H1 (cell line): ENCODE measurements at regions not wholly inside any gene's neighbourhood (a gene's known extent, or its start where the extent isn't known, plus 50 kb on each side); places are given as distances from the start of the nearest gene placed in this dataset.
A peak's percentile ranks its signal among the peaks of the same experiment; 100 is the strongest.

Source experiments
- CTCF ChIA-PET: fragments of 300-600 bp; sonication (Branson Sonifier 250); formaldehyde crosslinking; loops from one replicate; lab custom pipeline; 2021; ENCODE audit not compliant: partially characterized antibody; lab: Charles Lee
- POLR2A ChIA-PET: fragments of 300-600 bp; sonication (Branson Sonifier 250); formaldehyde crosslinking; loops from one replicate; lab custom pipeline; 2021; ENCODE audit warnings: inconsistent platforms; ENCODE audit not compliant: partially characterized antibody; lab: Charles Lee
- DNase-seq, 2 experiments: peaks; one replicate each; pipeline versions ENCODE4 v3.0.0 to v3.0.0-alpha.2; 2010 to 2022; ENCODE audit warnings: low spot score in 2 of 2, low read depth in 1 of 2, mixed read lengths in 1 of 2
- FAIRE-seq: peaks from 2 replicates; lab custom pipeline; 2011; peaks lifted over from hg19 to GRCh38; lab: Jason Lieb, UNC
- H2AFZ ChIP-seq: 2 replicates; pipeline ENCODE4 v1.8.1; 2012; ENCODE audit warnings: low read length, inconsistent platforms
- H2AK5ac ChIP-seq: 2 replicates; pipeline ENCODE4 v1.6.1; 2013; ENCODE audit warnings: low read depth, low read length
- H2BK120ac ChIP-seq: replicated peaks from 2 replicates; pipeline ENCODE3; 2013; ENCODE audit warnings: low read depth, low read length, inconsistent platforms
- H2BK12ac ChIP-seq: 2 replicates; pipeline ENCODE4 v1.6.1; 2013; ENCODE audit warnings: low read depth, low read length
- H2BK15ac ChIP-seq: 2 replicates; pipeline ENCODE4 v1.6.1; 2013; ENCODE audit warnings: low read length
- H2BK20ac ChIP-seq: 2 replicates; pipeline ENCODE4 v1.6.1; 2013; ENCODE audit warnings: low read length
- H2BK5ac ChIP-seq: 2 replicates; pipeline ENCODE4 v1.6.1; 2013; ENCODE audit warnings: low read depth, low read length
- H3K14ac ChIP-seq: 2 replicates; pipeline ENCODE4 v1.6.1; 2013; ENCODE audit warnings: inconsistent platforms; ENCODE audit not compliant: insufficient read length
- H3K18ac ChIP-seq: 2 replicates; pipeline ENCODE4 v1.6.1; 2013; ENCODE audit warnings: low read length; ENCODE audit errors: extremely low read depth
- H3K23ac ChIP-seq: 2 replicates; pipeline ENCODE4 v1.6.1; 2013; ENCODE audit warnings: inconsistent platforms; ENCODE audit not compliant: insufficient read length
- H3K23me2 ChIP-seq: 2 replicates; pipeline ENCODE4 v1.6.1; 2013; ENCODE audit warnings: low read depth, low read length
- H3K27ac ChIP-seq: 2 replicates; pipeline ENCODE4 v1.6.1; 2011; ENCODE audit warnings: low read depth, low read length, inconsistent platforms
- H3K27me3 ChIP-seq, 4 experiments: replicated peaks in 1 of 4; 1 replicate in 1 of 4; 2 replicates in 3 of 4; pipeline versions ENCODE4 v1.6.1 to v1.8.1; 2011 to 2013; ENCODE audit warnings: low read length in 3 of 4, mild to moderate bottlenecking in 3 of 4, inconsistent platforms in 2 of 4, mixed read lengths in 2 of 4, moderate library complexity in 1 of 4; ENCODE audit not compliant: control insufficient read depth in 3 of 4, insufficient read depth in 3 of 4; ENCODE audit errors: extremely low read depth in 1 of 4
- H3K36me3 ChIP-seq, 4 experiments: 2 replicates each; pipeline versions ENCODE4 v1.6.1 to v1.8.1; 2011 to 2013; ENCODE audit warnings: mild to moderate bottlenecking in 4 of 4, low read length in 3 of 4, moderate library complexity in 2 of 4, control low read depth in 1 of 4, inconsistent platforms in 1 of 4; ENCODE audit not compliant: insufficient read depth in 4 of 4, control insufficient read depth in 2 of 4
- H3K4ac ChIP-seq: replicated peaks from 2 replicates; pipeline ENCODE3; 2013; ENCODE audit warnings: low read length, low read depth, mixed read lengths, inconsistent platforms; ENCODE audit not compliant: insufficient read length
- H3K4me1 ChIP-seq, 4 experiments: replicated peaks in 1 of 4; 1 replicate in 1 of 4; 2 replicates in 3 of 4; pipeline versions ENCODE4 v1.6.1 to v1.8.1; 2011 to 2013; ENCODE audit warnings: low read length in 3 of 4, inconsistent platforms in 2 of 4, mixed read lengths in 1 of 4; ENCODE audit not compliant: insufficient read depth in 4 of 4, control insufficient read depth in 3 of 4
- H3K4me2 ChIP-seq, 2 experiments: 2 replicates each; pipeline versions ENCODE4 v1.6.1 to v1.8.1; 2011 to 2013; ENCODE audit warnings: low read depth in 2 of 2, low read length in 2 of 2, control low read depth in 1 of 2, inconsistent platforms in 1 of 2, mild to moderate bottlenecking in 1 of 2; ENCODE audit not compliant: insufficient read depth in 1 of 2
- H3K4me3 ChIP-seq, 4 experiments: fragments of 200-600, 300-600 bp in 1 of 4; sonication (generic), shearing (Covaris generic), sonication (Bioruptor Twin) in 1 of 4; 2 replicates each; pipeline versions ENCODE4 v1.5.1 to v1.8.1; 2011 to 2016; ENCODE audit warnings: low read length in 4 of 4, low read depth in 3 of 4, control low read depth in 2 of 4, inconsistent platforms in 2 of 4, mild to moderate bottlenecking in 2 of 4, mixed read lengths in 1 of 4, moderate library complexity in 1 of 4; ENCODE audit not compliant: insufficient read depth in 2 of 4; ENCODE audit errors: extremely low read depth in 1 of 4
- H3K56ac ChIP-seq: replicated peaks from 2 replicates; pipeline ENCODE3; 2013; ENCODE audit warnings: low read depth, mild to moderate bottlenecking, mixed read lengths, low read length, inconsistent platforms; ENCODE audit not compliant: insufficient read length
- H3K79me1 ChIP-seq: 2 replicates; pipeline ENCODE4 v1.6.1; 2013; ENCODE audit warnings: low read depth, low read length, control low read depth
- H3K79me2 ChIP-seq, 2 experiments: 2 replicates each; pipeline versions ENCODE4 v1.6.1 to v1.8.1; 2012 to 2013; ENCODE audit warnings: low read length in 2 of 2, mild to moderate bottlenecking in 2 of 2, inconsistent platforms in 1 of 2; ENCODE audit not compliant: insufficient read depth in 2 of 2, control insufficient read depth in 1 of 2
- H3K9ac ChIP-seq, 4 experiments: replicated peaks in 1 of 4; 1 replicate in 1 of 4; 2 replicates in 3 of 4; pipeline versions ENCODE4 v1.6.1 to v1.8.1; 2011 to 2013; ENCODE audit warnings: low read depth in 3 of 4, low read length in 3 of 4, control low read depth in 2 of 4, mild to moderate bottlenecking in 2 of 4, moderate library complexity in 2 of 4, inconsistent platforms in 1 of 4; ENCODE audit errors: extremely low read depth in 1 of 4
- H3K9me3 ChIP-seq, 2 experiments: 2 replicates each; pipeline versions ENCODE4 v1.6.1 to v1.8.1; 2012 to 2013; ENCODE audit warnings: mild to moderate bottlenecking in 2 of 2, moderate library complexity in 2 of 2, control low read depth in 1 of 2, inconsistent platforms in 1 of 2, low read depth in 1 of 2, low read length in 1 of 2, mixed read lengths in 1 of 2; ENCODE audit not compliant: insufficient read depth in 2 of 2
- H4K20me1 ChIP-seq, 2 experiments: replicated peaks in 1 of 2; 2 replicates each; pipeline versions ENCODE3 to v1.8.1; 2011 to 2013; ENCODE audit warnings: inconsistent platforms in 2 of 2, low read length in 2 of 2, mild to moderate bottlenecking in 1 of 2; ENCODE audit not compliant: insufficient read depth in 2 of 2, control insufficient read depth in 1 of 2
- H4K5ac ChIP-seq: 2 replicates; pipeline ENCODE4 v1.6.1; 2013; ENCODE audit warnings: low read length, low read depth, mixed read lengths, inconsistent platforms; ENCODE audit not compliant: insufficient read length
- H4K8ac ChIP-seq: 2 replicates; pipeline ENCODE4 v1.8.0; 2013; ENCODE audit warnings: mild to moderate bottlenecking, moderate library complexity, low read length, inconsistent platforms; ENCODE audit not compliant: insufficient read depth; ENCODE audit errors: extremely low read depth
- H4K91ac ChIP-seq: replicated peaks from 2 replicates; pipeline ENCODE3; 2013; ENCODE audit warnings: low read length, mixed read lengths, inconsistent platforms; ENCODE audit not compliant: insufficient read length
- GABPA ChIP-seq: IDR thresholded peaks from 2 replicates; pipeline ENCODE4 v1.6.1; 2011; ENCODE audit warnings: mild to moderate bottlenecking, low read length, moderate library complexity, borderline replicate concordance; ENCODE audit not compliant: insufficient read depth
- KDM1A ChIP-seq: fragments of 200-600, 300-600 bp; sonication (generic); IDR thresholded peaks from 2 replicates; pipeline ENCODE4 v1.7.1; 2016; ENCODE audit warnings: mild to moderate bottlenecking, low read length, borderline replicate concordance
- POLR2A ChIP-seq, 2 experiments: IDR thresholded peaks; 1 replicate in 1 of 2; 2 replicates in 1 of 2; pipeline ENCODE4 v1.6.1; 2011; ENCODE audit warnings: low read depth in 2 of 2, low read length in 2 of 2, mild to moderate bottlenecking in 2 of 2; ENCODE audit errors: control extremely low read depth in 1 of 2
- TEAD4 ChIP-seq: IDR thresholded peaks from 2 replicates; pipeline ENCODE4 v1.6.1; 2012; ENCODE audit warnings: low read depth, low read length, inconsistent platforms, mixed read lengths
- YY1 ChIP-seq: IDR thresholded peaks from 2 replicates; pipeline ENCODE4 v1.6.1; 2011; ENCODE audit warnings: low read depth, mild to moderate bottlenecking, low read length
- WGBS, 2 experiments: shearing (Covaris generic) in 1 of 2; methylation state at CpG; one replicate each; pipeline versions ENCODE4 v1.1.6 to v1.1.7; 2013 to 2015; ENCODE audit warnings: low lambda C conversion rate in 2 of 2, mixed read lengths in 2 of 2, inconsistent platforms in 1 of 2, low coverage in 1 of 2, missing lambda C conversion rate in 1 of 2; ENCODE audit not compliant: insufficient replicate concordance in 2 of 2, insufficient coverage in 1 of 2, insufficient read length in 1 of 2; ENCODE audit errors: extremely low coverage in 1 of 2, missing lambda C conversion rate in 1 of 2; 5-methylcytosine and 5-hydroxymethylcytosine counted together

GRCh38 chr10:121351540-121351939 lies 246.7 kb downstream of the FGFR2 start:
- 94% methylated on average over 5 of the region's 5 CpGs; no CpG with 5 or more reads in 1 of the 2 experiments for WGBS, 2 experiments
- Histone ChIP-seq H3K27ac (no peak overlapping the region), H3K18ac (no peak overlapping the region), H2AFZ (no peak overlapping the region), H3K27me3 (no peaks in the 10 kb centered on the region), H3K4me1 (no peaks in the 10 kb centered on the region)
- no peak for TF ChIP-seq GABPA
- TF ChIP-seq YY1: peak; percentile 72; the same call in 1 of the 2 replicates
- no peak for TF ChIP-seq KDM1A
- no peak for TF ChIP-seq POLR2A (IDR thresholded peaks at IDR 0.05; ENCODE audit: control extremely low read depth in 1 of 2, low read depth in 2 of 2, low read length in 2 of 2)
- no peak for TF ChIP-seq TEAD4
- TF ChIP-seq, all 59 proteins: peak for 1
- POLR2A ChIA-PET: interaction anchor here (1.0 kb wide), 1 partner anchor 12 kb away, joined by 4 read pairs; no protein-coding TSS in a partner anchor
- no peaks in the 10 kb centered on the region for H3K23me2 ChIP-seq
- no peak for FAIRE-seq
- H3K36me3 ChIP-seq: no peaks in the 10 kb centered on the region; a peak in 1 of 8 replicates
- no peak overlapping the region for H3K9ac ChIP-seq
- no peaks in the 10 kb centered on the region for H4K20me1 ChIP-seq
- no peak overlapping the region for H2BK20ac ChIP-seq
- no peak overlapping the region for H4K5ac ChIP-seq
- no peak overlapping the region for H3K4me3 ChIP-seq
- H2BK120ac ChIP-seq: no peak overlapping the region
- H2AK5ac ChIP-seq: no peak overlapping the region
- H4K91ac ChIP-seq: no peak overlapping the region
- H3K4ac ChIP-seq: no peak overlapping the region
- no peaks in the 10 kb centered on the region for H3K79me2 ChIP-seq
- H4K8ac ChIP-seq: no peak overlapping the region
- no peak overlapping the region for H3K14ac ChIP-seq
- H2BK15ac ChIP-seq: no peak overlapping the region
- no peak for DNase-seq
- no peak overlapping the region for H2BK12ac ChIP-seq
- H2BK5ac ChIP-seq: no peak overlapping the region
- CTCF ChIA-PET: interaction anchor here (1.2 kb wide), 1 partner anchor 61 kb away, joined by 3 read pairs; no protein-coding TSS in a partner anchor
- no peak overlapping the region for H3K56ac ChIP-seq
- no peaks in the 10 kb centered on the region for H3K79me1 ChIP-seq
- H3K4me2 ChIP-seq: no peak overlapping the region
- no peak overlapping the region for H3K23ac ChIP-seq
- H3K9me3 ChIP-seq: peaks cover 0 to 2% of the 10 kb centered on the region in 2 experiments; a peak in 1 of 4 replicates
